Stimulated activated CD4-positive, alpha-beta T cell treated with anti-CD3 and anti-CD28 coated beads, Interleukin-15, amount 100 ng/mL, for 48 hours (primary cell): ENCODE measurements at regions not wholly inside any gene's neighbourhood (a gene's known extent, or its start where the extent isn't known, plus 50 kb on each side); places are given as distances from the start of the nearest gene placed in this dataset.
"Not testable (repeated sequence)": the region's sequence is repeated elsewhere in the genome, so short reads cannot be mapped to it uniquely, and the experiment has no call there.

Experiments
- DNase-seq, 2 donors: peaks; one replicate each; pipeline ENCODE4 v3.0.0-alpha.2; 2020; ENCODE audit warnings: low read depth in 2 of 2

- DNase-seq = no peak
Observed at GRCh38 chr9:38342532-38342931, 50.0 kb upstream of the ALDH1B1 start.

- DNase-seq = no peak
Observed at GRCh38 chr9:38342096-38342495, 50.4 kb upstream of the ALDH1B1 start.

- no peak for DNase-seq
Observed at GRCh38 chr9:38339496-38339895, 53.0 kb upstream of the ALDH1B1 start.

GRCh38 chr9:38339087-38339486 lies 53.4 kb upstream of the ALDH1B1 start:
- DNase-seq = no peak

- DNase-seq = no peak
Observed at GRCh38 chr9:38338342-38339018, 54.0 kb upstream of the ALDH1B1 start.

GRCh38 chr9:38337706-38338264 lies 54.7 kb upstream of the ALDH1B1 start:
- no peak for DNase-seq

GRCh38 chr9:38337181-38337580 lies 55.3 kb upstream of the ALDH1B1 start:
- no peak for DNase-seq

- DNase-seq = no peak
Observed at GRCh38 chr9:38336341-38336740, 56.2 kb upstream of the ALDH1B1 start.

GRCh38 chr9:38335686-38336085 lies 56.8 kb upstream of the ALDH1B1 start:
- DNase-seq = no peak

GRCh38 chr9:38334234-38334633 lies 58.3 kb upstream of the ALDH1B1 start:
- no peak for DNase-seq

GRCh38 chr9:38333047-38333446 lies 59.5 kb upstream of the ALDH1B1 start:
- no peak for DNase-seq

- DNase-seq = no peak
Observed at GRCh38 chr9:38332625-38333024, 59.9 kb upstream of the ALDH1B1 start.

- no peak for DNase-seq
Observed at GRCh38 chr9:38331141-38331540, 61.4 kb upstream of the ALDH1B1 start.

GRCh38 chr9:38329968-38330367 lies 62.5 kb upstream of the ALDH1B1 start:
- no peak for DNase-seq

- DNase-seq = no peak
Observed at GRCh38 chr9:38328765-38329164, 63.7 kb upstream of the ALDH1B1 start.

- no peak for DNase-seq
Observed at GRCh38 chr9:38326122-38326521, 66.4 kb upstream of the ALDH1B1 start.

- not testable (repeated sequence) for DNase-seq
Observed at GRCh38 chr9:38324213-38324612, 68.3 kb upstream of the ALDH1B1 start.

- DNase-seq = no peak
Observed at GRCh38 chr9:38322937-38323336, 69.6 kb upstream of the ALDH1B1 start.

GRCh38 chr9:38319496-38320173 lies 72.9 kb upstream of the ALDH1B1 start:
- DNase-seq = no peak

- no peak for DNase-seq
Observed at GRCh38 chr9:38318759-38319495, 73.6 kb upstream of the ALDH1B1 start.

- DNase-seq = no peak
Observed at GRCh38 chr9:38316166-38316780, 76.2 kb upstream of the ALDH1B1 start.

GRCh38 chr9:38315085-38315595 lies 77.4 kb upstream of the ALDH1B1 start:
- DNase-seq = no peak
